Cerebellar cortex (tissue), 1 donor: ENCODE measurements at regions not wholly inside any gene's neighbourhood (a gene's known extent, or its start where the extent isn't known, plus 50 kb on each side); places are given as distances from the start of the nearest gene placed in this dataset.

Experiments
- DNase-seq: peaks from one replicate; pipeline ENCODE4 v3.0.0-alpha.2; 2015; ENCODE audit warnings: low spot score

- no peak for DNase-seq
Observed at GRCh38 chr6:29884261-29884660, 56.6 kb downstream of the HLA-G start.

- no peak for DNase-seq
Observed at GRCh38 chr6:29886701-29887100, 55.6 kb upstream of the HLA-A start.

- peak; percentile 33 for DNase-seq
Observed at GRCh38 chr6:29887330-29887818, 55.0 kb upstream of the HLA-A start.

GRCh38 chr6:29887819-29888776 is 54.2 kb upstream of the HLA-A start:
- DNase-seq: peak; percentile 28
